ENCODE measurements at regions not wholly inside any gene's neighbourhood (a gene's known extent, or its start where the extent isn't known, plus 50 kb on each side); places are given as distances from the start of the nearest gene placed in this dataset.

- H3K27ac Mint-ChIP-seq: no peak overlapping the region
- H3K9me3 Mint-ChIP-seq: peaks cover 4% of the 10 kb centered on the region
- DNase-seq (no peak), ATAC-seq (no peak)
- ChIA-PET POLR2A (no interaction called here), CTCF (no interaction called here)
- H3K4me3 Mint-ChIP-seq: no peak overlapping the region
- peaks cover 10% of the 10 kb centered on the region for H3K4me1 Mint-ChIP-seq (ENCODE audit: low read depth)
- intact Hi-C loops (cut with micrococcal nuclease): loop anchor here (10.0 kb wide), 1 partner anchor 481 kb away; no protein-coding TSS in a partner anchor
- no peaks in the 10 kb centered on the region for H3K36me3 Mint-ChIP-seq (ENCODE audit: low read depth)
- TF ChIP-seq CTCF (IDR thresholded peaks at IDR 0.05): no peak
- peaks cover 26% of the 10 kb centered on the region for H3K27me3 Mint-ChIP-seq
These were observed 163.9 kb upstream of the DAPK1 start for GRCh38 chr9:87333802-87334201.

DNA sequence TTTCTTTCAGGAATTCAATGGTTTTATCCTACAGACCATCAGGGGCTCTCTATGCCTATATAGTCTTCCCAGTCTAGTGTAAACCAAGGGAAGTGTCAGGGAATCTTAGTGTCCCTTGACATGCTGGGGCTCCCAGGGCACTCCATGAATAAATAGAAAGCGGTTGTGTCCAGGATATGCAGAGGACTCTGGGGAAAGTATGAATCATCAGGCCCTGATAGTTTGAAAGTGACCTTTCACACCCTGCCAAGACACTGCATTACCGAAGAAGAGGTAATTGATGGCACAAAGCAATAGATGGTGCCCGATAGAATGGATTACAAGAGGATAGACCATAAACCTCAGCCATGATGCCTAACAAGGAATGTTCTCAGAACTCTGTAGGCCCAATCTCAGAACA is 163.3 kb upstream of the DAPK1 start:
- DNase-seq (no peak), ATAC-seq (no peak)
- no peak overlapping the region for H3K4me3 Mint-ChIP-seq
- TF ChIP-seq CTCF (IDR thresholded peaks at IDR 0.05): no peak
- peaks cover 26% of the 10 kb centered on the region for H3K27me3 Mint-ChIP-seq
- POLR2A ChIA-PET: no interaction called here
- CTCF ChIA-PET: no interaction called here
- intact Hi-C loops (cut with micrococcal nuclease): loop anchor here (10.0 kb wide), 1 partner anchor 480 kb away; no protein-coding TSS in a partner anchor
- no peak overlapping the region for H3K27ac Mint-ChIP-seq
- H3K9me3 Mint-ChIP-seq: peaks cover 4% of the 10 kb centered on the region
- H3K4me1 Mint-ChIP-seq (ENCODE audit: low read depth): peaks cover 10% of the 10 kb centered on the region
- H3K36me3 Mint-ChIP-seq (ENCODE audit: low read depth): no peaks in the 10 kb centered on the region

- Mint-ChIP-seq H3K27ac (no peak overlapping the region), H3K36me3 (ENCODE audit: low read depth) (no peaks in the 10 kb centered on the region), H3K4me3 (no peak overlapping the region), H3K27me3 (peaks cover 26% of the 10 kb centered on the region), H3K9me3 (peaks cover 4% of the 10 kb centered on the region), H3K4me1 (ENCODE audit: low read depth) (peaks cover 10% of the 10 kb centered on the region)
- intact Hi-C loops (cut with micrococcal nuclease): loop anchor here (2.0 to 10.0 kb wide), 2 partner anchors 326 to 478 kb away; no protein-coding TSS in a partner anchor
- no peak for TF ChIP-seq CTCF (IDR thresholded peaks at IDR 0.05)
- ChIA-PET CTCF (interaction anchor here (1.0 kb wide), 1 partner anchor 12 kb away, joined by 3 read pairs; no protein-coding TSS in a partner anchor), POLR2A (no interaction called here)
- no peak for DNase-seq
- no peak for ATAC-seq
These were observed 161.3 kb upstream of the DAPK1 start for GRCh38 chr9:87336407-87336806.

DNA sequence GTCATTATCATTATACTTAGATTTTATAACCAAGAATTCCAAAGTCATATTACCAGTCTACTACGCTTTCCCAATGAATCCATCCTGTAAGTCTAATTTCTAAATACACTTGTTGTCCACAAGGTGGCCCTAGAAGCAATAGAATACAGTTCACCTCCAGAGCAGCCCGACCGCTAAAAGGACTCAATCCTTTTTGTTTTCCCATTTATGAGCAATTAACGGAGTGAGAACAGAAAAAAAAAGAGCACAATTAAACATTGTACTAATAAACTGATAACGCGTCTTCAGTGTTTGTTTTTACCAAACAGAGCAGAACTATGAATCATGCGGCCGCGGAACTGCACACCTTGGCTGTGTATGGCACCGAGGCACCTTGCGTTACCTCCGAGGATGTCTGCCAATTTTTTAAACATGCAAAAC is 160.7 kb upstream of the DAPK1 start:
- Mint-ChIP-seq H3K27ac (no peak overlapping the region), H3K4me3 (peak overlapping the region; percentile 53), H3K27me3 (peaks cover 28% of the 10 kb centered on the region), H3K9me3 (peaks cover 1% of the 10 kb centered on the region), H3K36me3 (ENCODE audit: low read depth) (no peaks in the 10 kb centered on the region), H3K4me1 (ENCODE audit: low read depth) (peaks cover 10% of the 10 kb centered on the region)
- ATAC-seq (peak; percentile 34), DNase-seq (peak; percentile 22)
- ChIA-PET CTCF (interaction anchor here (0.7 to 1.3 kb wide), 5 partner anchors 11 to 994 kb away, joined by 3 to 12 read pairs (median 3); no protein-coding TSS in a partner anchor), POLR2A (no interaction called here)
- TF ChIP-seq CTCF (IDR thresholded peaks at IDR 0.05): peak; percentile 80
- intact Hi-C loops (cut with micrococcal nuclease): loop anchor here (2.0 to 10.0 kb wide), 2 partner anchors 326 to 478 kb away; no protein-coding TSS in a partner anchor

- DNase-seq (no peak), ATAC-seq (no peak)
- peaks cover 28% of the 10 kb centered on the region for H3K27me3 Mint-ChIP-seq
- ChIA-PET POLR2A (no interaction called here), CTCF (interaction anchor here (0.7 to 1.7 kb wide), 6 partner anchors 30 to 994 kb away, joined by 3 to 12 read pairs (median 3); no protein-coding TSS in a partner anchor)
- intact Hi-C loops (cut with micrococcal nuclease): loop anchor here (2.0 to 10.0 kb wide), 2 partner anchors 325 to 477 kb away; no protein-coding TSS in a partner anchor
- H3K4me3 Mint-ChIP-seq: peak overlapping the region; percentile 53
- H3K27ac Mint-ChIP-seq: no peak overlapping the region
- H3K9me3 Mint-ChIP-seq: no peaks in the 10 kb centered on the region
- no peaks in the 10 kb centered on the region for H3K36me3 Mint-ChIP-seq (ENCODE audit: low read depth)
- H3K4me1 Mint-ChIP-seq (ENCODE audit: low read depth): peaks cover 10% of the 10 kb centered on the region
- no peak for TF ChIP-seq CTCF (IDR thresholded peaks at IDR 0.05)
These were observed 160.2 kb upstream of the DAPK1 start for GRCh38 chr9:87337335-87338087.

All from activated CD8-positive, alpha-beta T cell treated with anti-CD3 and anti-CD28 coated beads for 36 hours (primary cell).